ENCODE measurements at regions not wholly inside any gene's neighbourhood (a gene's known extent, or its start where the extent isn't known, plus 50 kb on each side); places are given as distances from the start of the nearest gene placed in this dataset.

GRCh38 chr1:238484121-238484520, 593.4 kb upstream of the ZP4 start:
- H3K27ac ChIP-seq = no peak overlapping the region
- no peak overlapping the region for H3K4me3 ChIP-seq
- no peaks in the 10 kb centered on the region for H3K79me2 ChIP-seq (ENCODE audit: low read depth)
- BruUV-seq (replicated peaks) = no TSS peak
- no peak for TF ChIP-seq CTCF (conservative IDR thresholded peaks at IDR 0.05)
- TF ChIP-seq EZH2 (IDR thresholded peaks at IDR 0.05; ENCODE audit: low read depth) = no peak
- H3K9me3 ChIP-seq (ENCODE audit: insufficient read depth, low read depth) = no peaks in the 10 kb centered on the region
- peaks cover 3% of the 10 kb centered on the region; the same call in 1 of the 2 replicates for H3K9me2 ChIP-seq (ENCODE audit: insufficient read depth)
- no peak overlapping the region for H3K4me2 ChIP-seq
- POLR2A ChIA-PET (ENCODE audit: unreplicated experiment) = no interaction called here
- no peaks in the 10 kb centered on the region for H3F3A ChIP-seq (ENCODE audit: insufficient read depth, low read depth)
- H3K36me3 ChIP-seq (ENCODE audit: low read depth) = no peaks in the 10 kb centered on the region
- no peak overlapping the region for H2AFZ ChIP-seq
- CTCF ChIA-PET = no interaction called here
- DNase-seq = no peak
- H3K27me3 ChIP-seq (ENCODE audit: insufficient read depth, low read depth) = no peaks in the 10 kb centered on the region
- H3K4me1 ChIP-seq (replicated peaks; ENCODE audit: insufficient read depth) = no peaks in the 10 kb centered on the region
- no peaks in the 10 kb centered on the region for H4K20me1 ChIP-seq (ENCODE audit: insufficient read depth)
- intact Hi-C loops (cut with micrococcal nuclease; ENCODE audit: unreplicated experiment) = no loop called here

GRCh38 chr1:238476841-238477240, 586.1 kb upstream of the ZP4 start:
- ChIA-PET POLR2A (ENCODE audit: unreplicated experiment) (no interaction called here), CTCF (no interaction called here)
- H3K4me3 ChIP-seq = no peak overlapping the region
- TF ChIP-seq CTCF (conservative IDR thresholded peaks at IDR 0.05) = no peak
- TF ChIP-seq EZH2 (IDR thresholded peaks at IDR 0.05; ENCODE audit: low read depth) = no peak
- H3K27me3 ChIP-seq (ENCODE audit: insufficient read depth, low read depth) = no peaks in the 10 kb centered on the region
- no peak overlapping the region for H2AFZ ChIP-seq
- no peaks in the 10 kb centered on the region for H4K20me1 ChIP-seq (ENCODE audit: insufficient read depth)
- no peaks in the 10 kb centered on the region for H3F3A ChIP-seq (ENCODE audit: insufficient read depth, low read depth)
- no peak overlapping the region for H3K27ac ChIP-seq
- H3K9me2 ChIP-seq (ENCODE audit: insufficient read depth) = no peaks in the 10 kb centered on the region; the same call in 1 of the 2 replicates
- no peaks in the 10 kb centered on the region for H3K36me3 ChIP-seq (ENCODE audit: low read depth)
- no peaks in the 10 kb centered on the region for H3K9me3 ChIP-seq (ENCODE audit: insufficient read depth, low read depth)
- no peak overlapping the region for H3K4me2 ChIP-seq
- intact Hi-C loops (cut with micrococcal nuclease; ENCODE audit: unreplicated experiment) = no loop called here
- DNase-seq = no peak
- H3K4me1 ChIP-seq (replicated peaks; ENCODE audit: insufficient read depth) = no peaks in the 10 kb centered on the region
- no peaks in the 10 kb centered on the region for H3K79me2 ChIP-seq (ENCODE audit: low read depth)
- BruUV-seq (replicated peaks) = no TSS peak

GRCh38 chr1:238475712-238476111, 585.0 kb upstream of the ZP4 start:
- Histone ChIP-seq H3K4me3 (no peak overlapping the region), H3K79me2 (ENCODE audit: low read depth) (no peaks in the 10 kb centered on the region), H3K27ac (no peak overlapping the region), H4K20me1 (ENCODE audit: insufficient read depth) (no peaks in the 10 kb centered on the region), H2AFZ (no peak overlapping the region), H3K27me3 (ENCODE audit: insufficient read depth, low read depth) (no peaks in the 10 kb centered on the region), H3K4me2 (no peak overlapping the region), H3K4me1 (replicated peaks; ENCODE audit: insufficient read depth) (no peaks in the 10 kb centered on the region), H3F3A (ENCODE audit: insufficient read depth, low read depth) (no peaks in the 10 kb centered on the region), H3K9me3 (ENCODE audit: insufficient read depth, low read depth) (no peaks in the 10 kb centered on the region), H3K9me2 (ENCODE audit: insufficient read depth) (no peaks in the 10 kb centered on the region), H3K36me3 (ENCODE audit: low read depth) (no peaks in the 10 kb centered on the region)
- ChIA-PET CTCF (no interaction called here), POLR2A (ENCODE audit: unreplicated experiment) (no interaction called here)
- BruUV-seq (replicated peaks) = no TSS peak
- intact Hi-C loops (cut with micrococcal nuclease; ENCODE audit: unreplicated experiment) = no loop called here
- DNase-seq = no peak
- no peak for TF ChIP-seq CTCF (conservative IDR thresholded peaks at IDR 0.05)
- TF ChIP-seq EZH2 (IDR thresholded peaks at IDR 0.05; ENCODE audit: low read depth) = no peak
